LNCAP (cell line): ENCODE measurements at regions not wholly inside any gene's neighbourhood (a gene's known extent, or its start where the extent isn't known, plus 50 kb on each side); places are given as distances from the start of the nearest gene placed in this dataset.
A peak's percentile ranks its signal among the peaks of the same experiment; 100 is the strongest.

Source experiments
- TF ChIP-seq, protein P1 (sequence below): fragments of 450-650 bp; IDR thresholded peaks from 2 replicates; pipeline ENCODE4 v1.5.1; 2017; ENCODE audit warnings: mild to moderate bottlenecking

DNA sequence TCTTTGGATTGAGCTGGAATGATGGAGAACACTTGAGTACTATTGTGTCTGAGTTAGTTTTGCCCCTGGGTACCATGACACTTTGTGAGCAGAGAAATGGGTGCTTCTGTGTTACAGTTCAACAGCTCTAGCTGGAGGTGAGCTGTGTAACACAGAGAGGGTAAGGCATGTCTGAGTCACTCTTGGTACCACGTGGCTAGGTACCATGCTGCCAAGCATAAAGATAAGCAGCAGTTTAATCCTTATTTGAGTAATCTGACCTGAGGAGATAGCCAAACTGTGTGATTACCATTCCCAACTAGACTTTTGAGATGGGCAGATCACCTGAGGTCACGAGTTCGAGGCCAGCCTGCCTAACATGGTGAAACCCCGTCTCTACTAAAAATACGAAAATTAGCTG is 122.0 kb downstream of the OLFM4 start:
- TF ChIP-seq, protein P1, sequence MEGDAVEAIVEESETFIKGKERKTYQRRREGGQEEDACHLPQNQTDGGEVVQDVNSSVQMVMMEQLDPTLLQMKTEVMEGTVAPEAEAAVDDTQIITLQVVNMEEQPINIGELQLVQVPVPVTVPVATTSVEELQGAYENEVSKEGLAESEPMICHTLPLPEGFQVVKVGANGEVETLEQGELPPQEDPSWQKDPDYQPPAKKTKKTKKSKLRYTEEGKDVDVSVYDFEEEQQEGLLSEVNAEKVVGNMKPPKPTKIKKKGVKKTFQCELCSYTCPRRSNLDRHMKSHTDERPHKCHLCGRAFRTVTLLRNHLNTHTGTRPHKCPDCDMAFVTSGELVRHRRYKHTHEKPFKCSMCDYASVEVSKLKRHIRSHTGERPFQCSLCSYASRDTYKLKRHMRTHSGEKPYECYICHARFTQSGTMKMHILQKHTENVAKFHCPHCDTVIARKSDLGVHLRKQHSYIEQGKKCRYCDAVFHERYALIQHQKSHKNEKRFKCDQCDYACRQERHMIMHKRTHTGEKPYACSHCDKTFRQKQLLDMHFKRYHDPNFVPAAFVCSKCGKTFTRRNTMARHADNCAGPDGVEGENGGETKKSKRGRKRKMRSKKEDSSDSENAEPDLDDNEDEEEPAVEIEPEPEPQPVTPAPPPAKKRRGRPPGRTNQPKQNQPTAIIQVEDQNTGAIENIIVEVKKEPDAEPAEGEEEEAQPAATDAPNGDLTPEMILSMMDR = no peak

DNA sequence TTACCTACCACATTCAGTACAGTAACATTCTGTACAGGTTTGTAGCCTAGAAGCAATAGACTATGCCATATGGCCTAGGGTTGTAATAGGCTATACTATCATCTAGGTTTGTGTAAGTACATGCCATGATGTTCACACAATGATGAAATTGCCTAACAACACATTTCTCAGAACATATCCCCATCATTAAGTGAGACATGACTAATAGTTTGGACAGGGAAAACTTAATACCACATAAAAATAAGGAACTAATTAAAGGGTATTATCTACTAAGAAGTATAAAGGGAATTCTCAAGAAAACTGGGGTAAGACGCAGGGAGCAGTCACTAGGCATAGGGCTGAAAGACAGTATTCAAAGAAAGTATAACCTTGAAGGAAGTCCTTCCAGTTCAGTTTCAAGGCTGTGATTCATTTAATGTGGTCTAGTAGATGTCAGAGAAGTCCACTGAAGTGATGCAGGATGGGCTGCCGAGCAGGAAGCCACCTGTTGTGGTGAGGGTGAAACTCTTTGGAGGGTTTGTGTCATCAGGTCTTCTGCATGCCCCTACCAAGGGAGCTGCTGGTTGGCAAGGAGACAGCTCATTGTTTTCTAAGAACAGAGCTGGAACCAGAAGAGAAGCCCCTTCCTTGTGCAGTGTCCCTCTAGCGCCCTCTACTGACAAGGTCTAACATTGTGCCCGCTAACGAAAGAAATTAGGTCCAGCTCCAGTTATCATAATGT is 122.9 kb downstream of the OLFM4 start:
- TF ChIP-seq, protein P1 = peak; percentile 81

DNA sequence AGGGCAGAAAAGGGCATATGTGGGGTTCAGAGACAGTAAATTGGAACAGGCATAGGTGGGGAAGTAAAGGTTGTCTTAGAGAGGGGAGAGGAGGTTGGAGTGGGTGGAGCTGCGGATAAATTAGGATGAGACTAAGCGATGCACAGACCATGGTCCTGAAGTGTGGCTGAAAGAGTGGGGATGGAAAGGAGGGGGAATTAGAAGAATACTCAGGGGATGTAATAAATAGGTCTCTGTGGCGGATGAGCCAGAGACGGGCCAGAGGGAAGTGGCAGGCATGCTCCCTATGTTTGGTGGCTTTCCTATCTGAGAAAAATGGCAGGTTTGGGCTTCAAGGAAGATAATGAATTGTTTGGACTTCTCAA is 123.4 kb downstream of the OLFM4 start:
- TF ChIP-seq, protein P1 = no peak

DNA sequence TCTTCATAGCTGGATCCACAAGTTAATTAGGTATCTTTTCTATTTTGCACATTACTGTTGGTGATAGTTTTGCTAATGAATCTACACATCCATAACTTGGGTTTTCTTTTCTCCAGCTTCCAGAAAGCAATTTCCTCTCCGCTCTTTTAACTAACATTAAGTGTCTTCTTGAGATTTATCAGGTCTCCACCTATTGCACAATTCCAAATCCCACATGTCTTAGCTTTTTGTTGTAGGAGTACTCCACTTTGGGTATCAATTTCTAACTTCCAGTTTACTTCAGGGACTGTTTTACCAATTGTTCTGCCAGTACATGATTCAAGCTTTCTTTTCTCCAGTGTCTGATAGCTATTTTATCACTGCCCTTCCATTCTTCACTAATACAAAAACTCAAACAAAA is 129.6 kb downstream of the OLFM4 start:
- TF ChIP-seq, protein P1 = no peak

DNA sequence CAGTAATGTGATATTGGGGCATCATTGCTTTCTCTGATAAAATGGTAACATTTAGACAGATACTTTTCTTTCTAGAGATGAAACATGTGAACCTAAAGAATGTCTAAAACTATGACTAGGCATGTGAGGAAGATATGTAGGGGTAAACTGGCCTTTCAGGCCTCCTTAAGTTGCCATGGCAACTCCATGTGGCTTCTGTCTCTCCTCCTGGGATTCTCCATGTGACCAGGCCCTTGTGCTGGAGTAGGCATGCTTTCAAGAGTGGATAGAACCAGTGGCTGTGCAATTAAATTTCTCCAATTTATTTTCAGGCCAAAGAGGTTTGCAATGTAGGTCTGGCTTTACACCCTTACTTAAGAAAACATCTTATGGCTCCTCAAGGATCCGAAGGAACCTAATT is 130.8 kb downstream of the OLFM4 start:
- TF ChIP-seq, protein P1 = no peak

DNA sequence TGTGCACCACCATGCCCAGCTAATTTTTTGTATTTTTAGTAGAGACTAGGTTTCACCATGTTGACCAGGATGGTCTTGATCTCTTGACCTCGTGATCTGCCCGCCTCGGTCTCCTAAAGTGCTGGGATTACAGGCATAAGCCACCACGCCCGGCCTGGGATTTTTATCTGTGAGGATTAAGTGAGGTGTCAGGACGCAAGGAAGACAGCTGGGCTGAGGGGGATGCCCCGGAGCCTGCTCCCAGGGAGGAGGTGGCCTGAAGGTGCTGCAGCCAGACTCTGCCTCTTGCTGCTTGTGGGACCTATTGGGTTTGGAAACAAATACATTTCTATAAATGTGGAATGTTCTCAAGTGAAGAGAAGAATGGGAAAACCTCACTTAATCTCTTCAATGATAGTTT is 131.6 kb downstream of the OLFM4 start:
- TF ChIP-seq, protein P1 = no peak

DNA sequence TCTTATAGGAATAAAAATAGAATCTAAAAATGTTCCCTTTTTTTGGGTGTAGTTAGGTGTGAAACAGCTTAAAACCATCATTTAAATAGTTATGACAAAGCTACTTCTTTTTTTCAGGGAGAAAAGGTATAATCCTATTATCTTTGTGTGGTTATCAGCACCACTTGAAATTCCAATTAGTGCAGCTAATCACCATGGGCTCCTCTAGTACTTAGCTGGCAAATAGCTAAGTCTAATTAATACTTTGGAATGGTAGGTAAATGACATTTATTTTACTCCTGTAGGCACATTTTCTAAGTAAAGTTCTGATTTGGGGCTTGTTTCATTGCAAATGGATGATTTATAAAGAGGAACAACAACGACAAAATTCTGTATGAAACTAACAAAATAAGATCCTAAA is 132.6 kb downstream of the OLFM4 start:
- TF ChIP-seq, protein P1 = no peak

DNA sequence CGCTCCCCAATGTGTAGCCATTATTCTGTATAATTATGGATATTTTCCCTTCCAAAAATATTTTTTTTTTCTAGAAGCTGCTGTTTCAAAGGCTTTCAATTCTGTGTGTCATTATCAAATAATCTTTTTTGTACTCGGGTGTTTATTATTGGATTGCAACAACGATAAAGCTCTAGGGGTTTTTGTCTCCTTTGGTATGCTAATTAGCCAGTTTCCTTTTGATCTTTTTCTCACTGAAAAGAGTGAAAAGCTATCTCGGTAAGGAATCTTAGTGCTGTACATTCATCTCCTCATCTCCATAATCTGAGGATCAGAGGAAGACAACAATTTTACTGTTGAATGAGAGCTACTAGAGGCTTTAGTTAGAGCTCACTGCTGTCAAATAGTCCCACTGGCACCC is 136.6 kb downstream of the OLFM4 start:
- TF ChIP-seq, protein P1 = no peak
